Neural cell (in vitro differentiated cells): ENCODE measurements at regions not wholly inside any gene's neighbourhood (a gene's known extent, or its start where the extent isn't known, plus 50 kb on each side); places are given as distances from the start of the nearest gene placed in this dataset.

Experiments
- H2AFZ ChIP-seq: fragments of 200-600, 300-800 bp; sonication (generic), shearing (Covaris generic); 2 replicates; pipeline ENCODE4 v1.6.0; 2014; ENCODE audit warnings: low read depth, mild to moderate bottlenecking, antibody characterized with exemption, low read length, moderate library complexity
- H3F3A ChIP-seq: fragments of 200-600 bp; shearing (Covaris generic); 2 replicates; pipeline ENCODE4 v1.6.1; 2016; ENCODE audit warnings: mild to moderate bottlenecking, moderate library complexity, mixed read lengths, antibody characterized with exemption, low read length; ENCODE audit not compliant: insufficient read depth, poor library complexity, severe bottlenecking
- H3K27ac ChIP-seq: fragments of 200-600, 300-800 bp; sonication (generic), shearing (Covaris generic); 2 replicates; pipeline ENCODE4 v1.5.1; 2014; ENCODE audit warnings: mild to moderate bottlenecking, low read length, moderate library complexity
- H3K27me3 ChIP-seq: fragments of 300-800, 200-600 bp; sonication (generic), shearing (Covaris generic); 2 replicates; pipeline ENCODE4 v1.6.0; 2014; ENCODE audit warnings: mild to moderate bottlenecking, low read depth, low read length, moderate library complexity; ENCODE audit not compliant: insufficient read depth
- H3K36me3 ChIP-seq: fragments of 300-800, 200-600 bp; sonication (generic), shearing (Covaris generic); 2 replicates; pipeline ENCODE4 v1.5.1; 2014; ENCODE audit warnings: mild to moderate bottlenecking, antibody characterized with exemption, low read length, moderate library complexity; ENCODE audit not compliant: insufficient read depth
- H3K4me2 ChIP-seq: fragments of 300-800, 200-600 bp; sonication (generic), shearing (Covaris generic); 2 replicates; pipeline ENCODE4 v1.6.0; 2014; ENCODE audit warnings: mild to moderate bottlenecking, low read length
- H3K4me3 ChIP-seq: fragments of 300-800, 200-600 bp; sonication (generic), shearing (Covaris generic); 2 replicates; pipeline ENCODE4 v1.5.1; 2014; ENCODE audit warnings: mild to moderate bottlenecking, low read length, moderate library complexity
- H3K79me2 ChIP-seq: fragments of 200-600 bp; shearing (Covaris generic); replicated peaks from 2 replicates; pipeline ENCODE4 v1.6.0; 2014; ENCODE audit warnings: mild to moderate bottlenecking, low read length, moderate library complexity; ENCODE audit not compliant: insufficient read depth
- H3K9ac ChIP-seq: fragments of 300-800, 200-600 bp; sonication (generic), shearing (Covaris generic); 2 replicates; pipeline ENCODE4 v1.6.1; 2016; ENCODE audit warnings: mild to moderate bottlenecking, low read length, mixed read lengths
- H3K9me2 ChIP-seq: fragments of 200-600 bp; shearing (Covaris generic); 2 replicates; pipeline ENCODE4 v1.6.1; 2016; ENCODE audit warnings: mild to moderate bottlenecking, low read length, mixed read lengths; ENCODE audit not compliant: insufficient read depth
- H3K9me3 ChIP-seq: fragments of 200-600, 300-800 bp; sonication (generic), shearing (Covaris generic); 2 replicates; pipeline ENCODE4 v1.6.1; 2016; ENCODE audit warnings: mild to moderate bottlenecking, mixed run types, low read length, moderate library complexity, mixed read lengths
- H4K20me1 ChIP-seq: fragments of 200-600 bp; shearing (Covaris generic); 2 replicates; pipeline ENCODE4 v1.6.1; 2016; ENCODE audit warnings: mild to moderate bottlenecking, mixed run types; ENCODE audit not compliant: insufficient read depth
- EP300 ChIP-seq: fragments of 450-650 bp; conservative IDR thresholded peaks from 2 replicates; pipeline ENCODE4 v1.6.1; 2014; ENCODE audit warnings: antibody characterized with exemption, mild to moderate bottlenecking, moderate library complexity; ENCODE audit not compliant: poor library complexity, severe bottlenecking
- EZH2 ChIP-seq: fragments of 200-600, 300-800 bp; shearing (Covaris generic), sonication (generic); IDR thresholded peaks from 2 replicates; pipeline ENCODE4 v1.6.1; 2014; ENCODE audit warnings: antibody characterized with exemption, low read length, borderline replicate concordance, mild to moderate bottlenecking; ENCODE audit not compliant: insufficient read depth, poor library complexity, severe bottlenecking
- MXI1 ChIP-seq: fragments of 450-650 bp; conservative IDR thresholded peaks from 2 replicates; pipeline ENCODE4 v1.6.1; 2014; ENCODE audit warnings: antibody characterized with exemption, mild to moderate bottlenecking; ENCODE audit not compliant: poor library complexity, severe bottlenecking
- POLR2AphosphoS5 ChIP-seq: IDR thresholded peaks from 2 replicates; pipeline ENCODE4 v1.6.1; 2012
- RAD21 ChIP-seq: fragments of 450-650 bp; conservative IDR thresholded peaks from 2 replicates; pipeline ENCODE4 v1.6.1; 2014; ENCODE audit warnings: antibody characterized with exemption, mild to moderate bottlenecking, moderate library complexity
- SMC3 ChIP-seq: fragments of 450-650 bp; conservative IDR thresholded peaks from 2 replicates; pipeline ENCODE4 v1.6.1; 2014; ENCODE audit warnings: antibody characterized with exemption, mild to moderate bottlenecking, moderate library complexity; ENCODE audit not compliant: poor library complexity
- TAF1 ChIP-seq: IDR thresholded peaks from 2 replicates; pipeline ENCODE4 v1.6.1; 2012; ENCODE audit warnings: low read depth
- TF ChIP-seq, protein P1 (sequence below): IDR thresholded peaks from 2 replicates; pipeline ENCODE4 v1.6.1; 2012; ENCODE audit warnings: borderline replicate concordance
- TF ChIP-seq, protein P2 (sequence below): fragments of 450-650 bp; IDR thresholded peaks from 2 replicates; pipeline ENCODE4 v1.5.1; 2014; ENCODE audit warnings: antibody characterized with exemption, mild to moderate bottlenecking, moderate library complexity; ENCODE audit not compliant: poor library complexity, severe bottlenecking

DNA sequence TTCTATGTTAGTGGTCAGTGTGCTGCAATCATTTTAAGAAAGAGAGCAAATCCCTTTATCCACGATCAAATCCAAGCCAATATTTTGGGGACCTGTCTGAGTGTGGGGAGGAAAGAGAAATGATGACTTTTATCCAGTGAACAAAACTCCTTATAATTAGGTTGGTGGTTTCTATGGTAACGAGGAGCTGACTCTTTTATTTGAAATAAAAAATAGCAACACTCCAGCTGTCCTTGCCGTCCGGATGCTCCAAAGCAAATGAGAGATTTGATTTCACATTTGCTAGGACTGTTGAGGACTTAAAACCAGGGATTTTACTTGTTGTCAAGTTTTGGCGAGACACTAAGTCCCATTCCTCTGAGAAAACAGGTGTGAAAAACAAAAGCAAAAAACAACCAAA is 154.0 kb upstream of the PRICKLE2 start:
- TF ChIP-seq MXI1 (no peak), RAD21 (no peak), SMC3 (no peak), EP300 (no peak), EZH2 (no peak), POLR2AphosphoS5 (no peak), TAF1 (no peak)
- TF ChIP-seq, protein P1, sequence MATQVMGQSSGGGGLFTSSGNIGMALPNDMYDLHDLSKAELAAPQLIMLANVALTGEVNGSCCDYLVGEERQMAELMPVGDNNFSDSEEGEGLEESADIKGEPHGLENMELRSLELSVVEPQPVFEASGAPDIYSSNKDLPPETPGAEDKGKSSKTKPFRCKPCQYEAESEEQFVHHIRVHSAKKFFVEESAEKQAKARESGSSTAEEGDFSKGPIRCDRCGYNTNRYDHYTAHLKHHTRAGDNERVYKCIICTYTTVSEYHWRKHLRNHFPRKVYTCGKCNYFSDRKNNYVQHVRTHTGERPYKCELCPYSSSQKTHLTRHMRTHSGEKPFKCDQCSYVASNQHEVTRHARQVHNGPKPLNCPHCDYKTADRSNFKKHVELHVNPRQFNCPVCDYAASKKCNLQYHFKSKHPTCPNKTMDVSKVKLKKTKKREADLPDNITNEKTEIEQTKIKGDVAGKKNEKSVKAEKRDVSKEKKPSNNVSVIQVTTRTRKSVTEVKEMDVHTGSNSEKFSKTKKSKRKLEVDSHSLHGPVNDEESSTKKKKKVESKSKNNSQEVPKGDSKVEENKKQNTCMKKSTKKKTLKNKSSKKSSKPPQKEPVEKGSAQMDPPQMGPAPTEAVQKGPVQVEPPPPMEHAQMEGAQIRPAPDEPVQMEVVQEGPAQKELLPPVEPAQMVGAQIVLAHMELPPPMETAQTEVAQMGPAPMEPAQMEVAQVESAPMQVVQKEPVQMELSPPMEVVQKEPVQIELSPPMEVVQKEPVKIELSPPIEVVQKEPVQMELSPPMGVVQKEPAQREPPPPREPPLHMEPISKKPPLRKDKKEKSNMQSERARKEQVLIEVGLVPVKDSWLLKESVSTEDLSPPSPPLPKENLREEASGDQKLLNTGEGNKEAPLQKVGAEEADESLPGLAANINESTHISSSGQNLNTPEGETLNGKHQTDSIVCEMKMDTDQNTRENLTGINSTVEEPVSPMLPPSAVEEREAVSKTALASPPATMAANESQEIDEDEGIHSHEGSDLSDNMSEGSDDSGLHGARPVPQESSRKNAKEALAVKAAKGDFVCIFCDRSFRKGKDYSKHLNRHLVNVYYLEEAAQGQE = no peak
- TF ChIP-seq, protein P2, sequence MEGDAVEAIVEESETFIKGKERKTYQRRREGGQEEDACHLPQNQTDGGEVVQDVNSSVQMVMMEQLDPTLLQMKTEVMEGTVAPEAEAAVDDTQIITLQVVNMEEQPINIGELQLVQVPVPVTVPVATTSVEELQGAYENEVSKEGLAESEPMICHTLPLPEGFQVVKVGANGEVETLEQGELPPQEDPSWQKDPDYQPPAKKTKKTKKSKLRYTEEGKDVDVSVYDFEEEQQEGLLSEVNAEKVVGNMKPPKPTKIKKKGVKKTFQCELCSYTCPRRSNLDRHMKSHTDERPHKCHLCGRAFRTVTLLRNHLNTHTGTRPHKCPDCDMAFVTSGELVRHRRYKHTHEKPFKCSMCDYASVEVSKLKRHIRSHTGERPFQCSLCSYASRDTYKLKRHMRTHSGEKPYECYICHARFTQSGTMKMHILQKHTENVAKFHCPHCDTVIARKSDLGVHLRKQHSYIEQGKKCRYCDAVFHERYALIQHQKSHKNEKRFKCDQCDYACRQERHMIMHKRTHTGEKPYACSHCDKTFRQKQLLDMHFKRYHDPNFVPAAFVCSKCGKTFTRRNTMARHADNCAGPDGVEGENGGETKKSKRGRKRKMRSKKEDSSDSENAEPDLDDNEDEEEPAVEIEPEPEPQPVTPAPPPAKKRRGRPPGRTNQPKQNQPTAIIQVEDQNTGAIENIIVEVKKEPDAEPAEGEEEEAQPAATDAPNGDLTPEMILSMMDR = no peak
- Histone ChIP-seq H3K79me2 (no peaks in the 10 kb centered on the region), H3K27me3 (no peaks in the 10 kb centered on the region), H3K4me3 (no peak overlapping the region), H3K9me2 (no peaks in the 10 kb centered on the region), H3K9ac (no peak overlapping the region), H3K4me2 (no peak overlapping the region), H3K9me3 (no peaks in the 10 kb centered on the region), H3K36me3 (no peaks in the 10 kb centered on the region), H2AFZ (no peak overlapping the region), H3K27ac (no peak overlapping the region), H3F3A (no peaks in the 10 kb centered on the region), H4K20me1 (no peaks in the 10 kb centered on the region)

DNA sequence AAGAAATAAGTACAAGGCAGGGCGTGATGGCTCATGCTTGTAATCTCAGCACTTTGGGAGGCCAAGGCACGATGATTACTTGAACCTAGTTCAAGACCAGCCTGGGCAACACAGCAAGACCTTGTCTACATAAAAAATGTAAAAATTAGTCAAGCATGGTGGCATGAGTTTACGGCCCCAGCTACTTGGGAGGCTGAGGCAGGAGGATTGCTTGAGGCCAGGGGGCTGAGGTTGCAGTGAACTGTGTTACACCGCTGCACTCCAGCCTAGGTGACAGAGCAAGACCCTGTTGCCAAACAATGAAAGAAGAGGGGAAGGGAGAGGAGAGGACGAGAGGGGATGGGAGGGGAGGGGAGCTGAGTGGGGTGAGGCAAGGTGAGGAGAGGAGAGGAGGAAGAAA is 152.7 kb upstream of the PRICKLE2 start:
- H3K4me2 ChIP-seq = no peak overlapping the region
- no peaks in the 10 kb centered on the region for H3K27me3 ChIP-seq
- TF ChIP-seq SMC3 (no peak), EZH2 (no peak)
- no peaks in the 10 kb centered on the region for H4K20me1 ChIP-seq
- no peak overlapping the region for H3K4me3 ChIP-seq
- no peak overlapping the region for H3K9ac ChIP-seq
- no peaks in the 10 kb centered on the region for H3F3A ChIP-seq
- H3K79me2 ChIP-seq = no peaks in the 10 kb centered on the region
- no peak overlapping the region for H2AFZ ChIP-seq
- H3K36me3 ChIP-seq = no peaks in the 10 kb centered on the region
- no peaks in the 10 kb centered on the region for H3K9me2 ChIP-seq
- H3K9me3 ChIP-seq = no peaks in the 10 kb centered on the region
- H3K27ac ChIP-seq = no peak overlapping the region

DNA sequence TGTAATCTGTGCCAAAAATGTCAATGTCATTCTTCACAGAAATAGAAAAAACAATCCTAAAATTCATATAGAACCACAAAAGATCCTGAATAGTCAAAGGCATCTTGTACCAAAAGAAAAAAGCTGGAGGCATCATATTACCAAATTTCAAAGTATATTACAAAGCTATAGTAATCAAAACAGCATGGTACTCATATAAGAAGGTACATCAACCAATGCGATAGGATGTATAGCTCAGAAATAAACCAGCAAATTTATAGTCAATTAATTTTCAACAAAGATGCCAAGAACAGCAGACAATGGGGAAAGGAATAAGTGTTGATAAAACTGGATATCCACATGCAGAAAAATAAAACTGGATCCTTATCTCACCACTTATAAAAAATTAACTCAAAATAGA is 150.5 kb upstream of the PRICKLE2 start:
- no peak overlapping the region for H2AFZ ChIP-seq
- no peak overlapping the region for H3K27ac ChIP-seq
- H3F3A ChIP-seq = no peaks in the 10 kb centered on the region
- H3K4me3 ChIP-seq = no peak overlapping the region
- H3K9me3 ChIP-seq = no peaks in the 10 kb centered on the region
- H4K20me1 ChIP-seq = no peaks in the 10 kb centered on the region
- H3K36me3 ChIP-seq = no peaks in the 10 kb centered on the region
- H3K79me2 ChIP-seq = no peaks in the 10 kb centered on the region
- H3K27me3 ChIP-seq = no peaks in the 10 kb centered on the region
- H3K9ac ChIP-seq = no peak overlapping the region
- H3K4me2 ChIP-seq = no peak overlapping the region
- TF ChIP-seq EP300 (no peak), POLR2AphosphoS5 (no peak), MXI1 (no peak), RAD21 (no peak), EZH2 (no peak), TAF1 (no peak), SMC3 (no peak)
- TF ChIP-seq, protein P1 = no peak
- TF ChIP-seq, protein P2 = no peak
- no peaks in the 10 kb centered on the region for H3K9me2 ChIP-seq
